GM12865 (cell line): ENCODE measurements at regions not wholly inside any gene's neighbourhood (a gene's known extent, or its start where the extent isn't known, plus 50 kb on each side); places are given as distances from the start of the nearest gene placed in this dataset.
"Not testable (repeated sequence)": the region's sequence is repeated elsewhere in the genome, so short reads cannot be mapped to it uniquely, and the experiment has no call there.

Experiments
- DNase-seq: peaks from one replicate; pipeline ENCODE4 v3.0.0; 2010; ENCODE audit warnings: low read depth
- H3K4me3 ChIP-seq: 2 replicates; pipeline ENCODE4 v1.5.1; 2011; ENCODE audit warnings: mild to moderate bottlenecking, low read depth, low read length, control low read depth
- CTCF ChIP-seq: IDR thresholded peaks from 2 replicates; pipeline ENCODE4 v1.5.1; 2011; ENCODE audit warnings: low read length, control low read depth, low read depth, inconsistent platforms; ENCODE audit not compliant: insufficient read depth; ENCODE audit errors: missing control alignments

GRCh38 chr18:76709659-76710645 lies 112.4 kb upstream of the ZNF236 start:
- peak; percentile 79 for DNase-seq

GRCh38 chr18:76708722-76709353 lies 113.5 kb upstream of the ZNF236 start:
- no peak for TF ChIP-seq CTCF
- no peak for DNase-seq

More at GRCh38 chr18:76709659-76710645, 112.4 kb upstream of the ZNF236 start:
- no peak overlapping the region for H3K4me3 ChIP-seq
- peak; percentile 77 for TF ChIP-seq CTCF

GRCh38 chr18:76708071-76708721 lies 114.2 kb upstream of the ZNF236 start:
- no peak for DNase-seq
- H3K4me3 ChIP-seq, result no peak overlapping the region
- no peak for TF ChIP-seq CTCF

More at GRCh38 chr18:76708722-76709353, 113.5 kb upstream of the ZNF236 start:
- H3K4me3 ChIP-seq, result no peak overlapping the region

- no peak for DNase-seq
- TF ChIP-seq CTCF, result no peak
These were observed 114.8 kb upstream of the ZNF236 start for GRCh38 chr18:76707534-76707933.

GRCh38 chr18:76704589-76704988 lies 117.8 kb upstream of the ZNF236 start:
- H3K4me3 ChIP-seq, DNase-seq: not testable (repeated sequence)

More at GRCh38 chr18:76707534-76707933, 114.8 kb upstream of the ZNF236 start:
- H3K4me3 ChIP-seq, result no peak overlapping the region

- H3K4me3 ChIP-seq, result no peak overlapping the region
- DNase-seq, result no peak
- TF ChIP-seq CTCF, result no peak
These were observed 122.4 kb upstream of the ZNF236 start for GRCh38 chr18:76699923-76700322.

GRCh38 chr18:76697441-76697901 lies 124.9 kb upstream of the ZNF236 start:
- no peak for DNase-seq
- H3K4me3 ChIP-seq, result no peak overlapping the region
- no peak for TF ChIP-seq CTCF
